Mesendoderm (in vitro differentiated cells): ENCODE measurements at regions not wholly inside any gene's neighbourhood (a gene's known extent, or its start where the extent isn't known, plus 50 kb on each side); places are given as distances from the start of the nearest gene placed in this dataset.

Source experiments
- DNase-seq: peaks from one replicate; pipeline ENCODE4 v3.0.0; 2013
- H2AK5ac ChIP-seq: 2 replicates; pipeline ENCODE4 v1.6.1; 2013; ENCODE audit warnings: low read length, inconsistent platforms
- H2BK120ac ChIP-seq: 2 replicates; pipeline ENCODE4 v1.6.1; 2013; ENCODE audit warnings: low read depth, mild to moderate bottlenecking, low read length, moderate library complexity, mixed read lengths
- H2BK15ac ChIP-seq: replicated peaks from 2 replicates; pipeline ENCODE4 v1.6.1; 2013; ENCODE audit warnings: low read depth, mild to moderate bottlenecking, moderate library complexity
- H2BK5ac ChIP-seq: 2 replicates; pipeline ENCODE4 v1.6.1; 2013; ENCODE audit warnings: low read length, inconsistent platforms
- H3K18ac ChIP-seq: 2 replicates; pipeline ENCODE4 v1.6.1; 2013; ENCODE audit warnings: mild to moderate bottlenecking, low read length, mixed read lengths
- H3K23ac ChIP-seq: one replicate; pipeline ENCODE4 v1.6.1; 2013; ENCODE audit warnings: low read length
- H3K27ac ChIP-seq: 2 replicates; pipeline ENCODE4 v1.5.1; 2013; ENCODE audit warnings: low read depth, mild to moderate bottlenecking, inconsistent platforms, low read length, moderate library complexity
- H3K27me3 ChIP-seq: 2 replicates; pipeline ENCODE4 v1.6.1; 2013; ENCODE audit warnings: low read length, control low read depth, mild to moderate bottlenecking, inconsistent platforms; ENCODE audit not compliant: insufficient read depth, poor library complexity
- H3K36me3 ChIP-seq: 2 replicates; pipeline ENCODE4 v1.6.1; 2013; ENCODE audit warnings: low read length, inconsistent platforms; ENCODE audit not compliant: control insufficient read depth, insufficient read depth
- H3K4ac ChIP-seq: one replicate; pipeline ENCODE4 v1.6.1; 2013; ENCODE audit warnings: low read depth, mild to moderate bottlenecking, low read length, moderate library complexity
- H3K4me1 ChIP-seq: 2 replicates; pipeline ENCODE4 v1.6.1; 2013; ENCODE audit warnings: low read depth, low read length, inconsistent platforms; ENCODE audit not compliant: control insufficient read depth
- H3K4me2 ChIP-seq: 2 replicates; pipeline ENCODE4 v1.6.1; 2013; ENCODE audit warnings: low read length
- H3K4me3 ChIP-seq: 2 replicates; pipeline ENCODE4 v1.5.1; 2013; ENCODE audit warnings: mild to moderate bottlenecking, low read length
- H3K56ac ChIP-seq: one replicate; pipeline ENCODE4 v1.6.1; 2013; ENCODE audit warnings: low read length
- H3K79me1 ChIP-seq: 2 replicates; pipeline ENCODE4 v1.6.1; 2013; ENCODE audit warnings: low read length, inconsistent platforms
- H3K79me2 ChIP-seq: 2 replicates; pipeline ENCODE4 v1.6.1; 2013; ENCODE audit warnings: mild to moderate bottlenecking, low read length; ENCODE audit not compliant: control insufficient read depth, insufficient read depth
- H3K9ac ChIP-seq: 2 replicates; pipeline ENCODE4 v1.6.1; 2013; ENCODE audit warnings: low read length, inconsistent platforms
- H4K5ac ChIP-seq: one replicate; pipeline ENCODE4 v1.6.1; 2013; ENCODE audit warnings: low read length
- H4K8ac ChIP-seq: one replicate; pipeline ENCODE4 v1.6.1; 2013; ENCODE audit warnings: low read depth, mild to moderate bottlenecking, control low read depth, low read length, moderate library complexity
- WGBS: extraction: QIAGEN DNeasy Blood & Tissue Kit; methylation state at CpG from one replicate; pipeline ENCODE4 v1.1.7; 2013; ENCODE audit warnings: low lambda C conversion rate, missing lambda C conversion rate; ENCODE audit not compliant: insufficient coverage; ENCODE audit errors: extremely low coverage; 5-methylcytosine and 5-hydroxymethylcytosine counted together

GRCh38 chr4:42816189-42816879 is 76.2 kb upstream of the GRXCR1 start:
- Histone ChIP-seq H3K79me2 (no peaks in the 10 kb centered on the region), H4K5ac (no peak overlapping the region), H3K79me1 (no peaks in the 10 kb centered on the region), H3K23ac (no peak overlapping the region), H2BK15ac (no peak overlapping the region), H2AK5ac (no peak overlapping the region), H3K56ac (no peak overlapping the region), H3K18ac (no peak overlapping the region), H3K36me3 (no peaks in the 10 kb centered on the region), H3K9ac (no peak overlapping the region), H3K4ac (no peak overlapping the region), H3K4me2 (no peak overlapping the region), H2BK120ac (no peak overlapping the region), H3K27ac (no peak overlapping the region), H2BK5ac (no peak overlapping the region), H4K8ac (no peak overlapping the region), H3K4me1 (no peaks in the 10 kb centered on the region), H3K4me3 (no peak overlapping the region), H3K27me3 (no peaks in the 10 kb centered on the region)
- WGBS = no CpG with 5 or more reads among the region's 9 CpGs
- no peak for DNase-seq

GRCh38 chr4:42809419-42810084 is 83.0 kb upstream of the GRXCR1 start:
- no peak overlapping the region for H3K27ac ChIP-seq
- no peak overlapping the region for H4K8ac ChIP-seq
- H3K36me3 ChIP-seq = no peaks in the 10 kb centered on the region
- H3K56ac ChIP-seq = no peak overlapping the region
- H3K23ac ChIP-seq = no peak overlapping the region
- no peak overlapping the region for H4K5ac ChIP-seq
- no peak overlapping the region for H2BK120ac ChIP-seq
- H2BK15ac ChIP-seq = no peak overlapping the region
- H3K4me3 ChIP-seq = no peak overlapping the region
- H3K18ac ChIP-seq = no peak overlapping the region
- H3K79me1 ChIP-seq = no peaks in the 10 kb centered on the region
- H2AK5ac ChIP-seq = no peak overlapping the region
- DNase-seq = no peak
- H3K4ac ChIP-seq = no peak overlapping the region
- no peak overlapping the region for H3K4me2 ChIP-seq
- no CpG with 5 or more reads among the region's 7 CpGs for WGBS
- no peaks in the 10 kb centered on the region for H3K79me2 ChIP-seq
- no peak overlapping the region for H3K9ac ChIP-seq
- no peaks in the 10 kb centered on the region for H3K4me1 ChIP-seq
- no peaks in the 10 kb centered on the region for H3K27me3 ChIP-seq
- H2BK5ac ChIP-seq = no peak overlapping the region

GRCh38 chr4:42806303-42806835 is 86.1 kb upstream of the GRXCR1 start:
- Histone ChIP-seq H3K23ac (no peak overlapping the region), H3K27me3 (no peaks in the 10 kb centered on the region), H3K56ac (no peak overlapping the region), H3K27ac (no peak overlapping the region), H3K79me2 (no peaks in the 10 kb centered on the region), H3K36me3 (no peaks in the 10 kb centered on the region), H4K5ac (no peak overlapping the region), H3K4me3 (no peak overlapping the region), H4K8ac (no peak overlapping the region), H3K18ac (no peak overlapping the region), H3K4me2 (no peak overlapping the region), H3K4me1 (no peaks in the 10 kb centered on the region), H3K9ac (no peak overlapping the region), H3K79me1 (no peaks in the 10 kb centered on the region), H2BK120ac (no peak overlapping the region), H2BK5ac (no peak overlapping the region), H2AK5ac (no peak overlapping the region), H3K4ac (no peak overlapping the region), H2BK15ac (no peak overlapping the region)
- WGBS = no CpG with 5 or more reads among the region's 3 CpGs
- DNase-seq = no peak

- Histone ChIP-seq H3K56ac (no peak overlapping the region), H3K79me2 (no peaks in the 10 kb centered on the region), H3K27ac (no peak overlapping the region), H3K4ac (no peak overlapping the region), H3K36me3 (no peaks in the 10 kb centered on the region), H3K27me3 (no peaks in the 10 kb centered on the region), H2BK5ac (no peak overlapping the region), H3K79me1 (no peaks in the 10 kb centered on the region), H3K9ac (no peak overlapping the region), H3K4me2 (no peak overlapping the region), H2BK15ac (no peak overlapping the region), H3K4me1 (no peaks in the 10 kb centered on the region), H3K4me3 (no peak overlapping the region), H2BK120ac (no peak overlapping the region), H3K18ac (no peak overlapping the region), H4K8ac (no peak overlapping the region), H4K5ac (no peak overlapping the region), H3K23ac (no peak overlapping the region), H2AK5ac (no peak overlapping the region)
- DNase-seq = no peak
- WGBS = no CpG with 5 or more reads among the region's 1 CpG
These were observed 103.4 kb upstream of the GRXCR1 start for GRCh38 chr4:42789041-42789567.

- Histone ChIP-seq H3K4me2 (no peak overlapping the region), H3K9ac (no peak overlapping the region), H4K5ac (no peak overlapping the region), H3K79me1 (no peaks in the 10 kb centered on the region), H4K8ac (no peak overlapping the region), H3K18ac (no peak overlapping the region), H3K79me2 (no peaks in the 10 kb centered on the region), H3K4me1 (no peaks in the 10 kb centered on the region), H2AK5ac (no peak overlapping the region), H3K27me3 (no peaks in the 10 kb centered on the region), H2BK15ac (no peak overlapping the region), H3K56ac (no peak overlapping the region), H3K4ac (no peak overlapping the region), H2BK120ac (no peak overlapping the region), H3K23ac (no peak overlapping the region), H3K4me3 (no peak overlapping the region), H3K36me3 (no peaks in the 10 kb centered on the region), H3K27ac (no peak overlapping the region), H2BK5ac (no peak overlapping the region)
- WGBS = no CpG with 5 or more reads among the region's 6 CpGs
- DNase-seq = no peak
These were observed 105.4 kb upstream of the GRXCR1 start for GRCh38 chr4:42787079-42787463.
